ENCODE measurements at regions not wholly inside any gene's neighbourhood (a gene's known extent, or its start where the extent isn't known, plus 50 kb on each side); places are given as distances from the start of the nearest gene placed in this dataset.
A peak's percentile ranks its signal among the peaks of the same experiment; 100 is the strongest.

DNA sequence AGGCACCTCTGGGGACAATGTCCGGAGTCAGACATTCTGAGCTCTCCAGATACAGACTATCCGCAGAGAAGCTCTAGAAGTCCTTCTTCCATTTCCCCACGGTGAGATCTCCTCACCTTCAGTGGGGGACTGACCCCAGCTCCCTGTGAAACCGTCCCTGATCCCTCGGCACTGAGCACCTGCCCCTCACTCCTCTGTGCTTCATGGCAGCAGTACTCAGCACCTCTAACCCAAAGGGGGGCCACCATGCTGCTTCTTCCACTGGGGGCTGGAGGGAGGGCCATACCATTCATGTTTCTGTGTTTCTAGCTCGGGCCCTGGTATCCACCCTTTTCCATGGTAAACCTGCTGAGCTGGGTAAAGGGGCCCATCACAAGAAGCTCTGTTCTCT lies 321.7 kb downstream of the BRD1 start:
- DNase-seq (ENCODE audit: low read depth): no peak

GRCh38 chr22:49505337-49506009 lies 322.2 kb downstream of the BRD1 start:
- no peak for DNase-seq (ENCODE audit: low read depth)

DNA sequence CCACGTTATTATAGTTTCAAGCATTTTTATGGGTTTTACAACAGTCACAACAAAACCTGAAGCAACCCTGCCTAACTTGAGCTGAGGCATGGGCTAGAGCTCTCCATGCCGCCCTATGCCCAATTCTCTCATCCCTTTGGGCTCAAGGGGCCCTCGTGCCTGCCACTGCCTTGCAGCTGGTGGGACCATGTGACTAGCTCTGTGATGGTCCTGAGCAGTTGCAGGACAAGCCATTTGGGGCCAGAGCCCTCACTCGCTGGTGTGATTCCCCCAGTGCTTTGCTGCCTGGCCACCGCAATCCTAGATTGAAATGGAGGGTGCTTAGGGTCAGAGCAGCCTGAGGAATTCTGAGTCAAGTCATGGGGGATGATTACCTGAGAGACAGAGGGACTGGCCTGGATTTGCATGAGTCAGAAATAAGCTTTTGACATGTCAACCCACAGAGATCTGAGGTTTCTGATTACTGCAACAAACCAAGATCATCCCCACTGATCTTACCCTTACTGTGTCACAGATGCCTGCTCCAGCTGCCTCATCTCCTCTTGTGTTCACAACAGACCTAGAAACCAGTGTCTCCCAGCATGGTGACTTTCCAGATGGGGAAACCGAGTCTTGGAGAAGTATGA lies 323.7 kb downstream of the BRD1 start:
- DNase-seq (ENCODE audit: low read depth): no peak

GRCh38 chr22:49503321-49503720 lies 324.4 kb downstream of the BRD1 start:
- DNase-seq (ENCODE audit: low read depth): no peak

DNA sequence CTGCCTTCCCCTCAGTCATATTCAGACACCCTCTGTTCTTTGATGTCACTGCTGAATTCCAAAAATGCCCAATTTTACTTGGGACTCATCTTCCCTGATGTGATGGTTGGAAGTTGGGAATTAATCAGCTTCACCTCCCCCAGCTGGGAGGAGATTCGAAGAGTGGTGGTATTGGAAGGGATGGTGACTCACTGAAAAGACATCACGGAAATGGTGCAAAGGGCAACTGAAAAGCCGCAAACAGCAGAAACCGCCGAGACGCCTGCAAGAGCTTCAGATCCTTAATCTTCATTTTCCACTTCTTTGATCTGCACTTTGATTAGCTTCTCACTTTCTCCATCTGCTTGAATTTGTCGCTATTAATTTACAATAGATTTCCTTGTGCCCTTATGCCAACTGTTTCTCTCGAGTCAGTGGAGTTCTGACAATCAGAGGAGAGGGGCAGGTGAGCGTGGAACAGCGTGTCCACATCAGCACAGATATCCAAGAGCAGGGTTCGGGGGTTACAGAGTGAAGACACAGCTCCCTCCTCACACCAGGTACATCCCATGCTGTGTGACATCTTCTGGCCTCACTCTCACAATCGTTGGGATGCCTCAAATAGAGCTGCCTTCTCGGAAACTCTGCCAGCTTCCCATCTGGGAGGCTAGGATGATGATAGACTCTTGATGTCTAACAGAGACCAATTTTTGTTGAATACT lies 325.4 kb downstream of the BRD1 start:
- peak; percentile 15 for DNase-seq (ENCODE audit: low read depth)

GRCh38 chr22:49500942-49501395 lies 326.7 kb downstream of the BRD1 start:
- DNase-seq (ENCODE audit: low read depth): no peak

GRCh38 chr22:49500076-49500460 lies 327.6 kb downstream of the BRD1 start:
- no peak for DNase-seq (ENCODE audit: low read depth)

- DNase-seq (ENCODE audit: low read depth): no peak
Observed at GRCh38 chr22:49499433-49500075, 328.1 kb downstream of the BRD1 start.

- DNase-seq (ENCODE audit: low read depth): no peak
Observed at GRCh38 chr22:49497266-49497665, 330.4 kb downstream of the BRD1 start.

- no peak for DNase-seq (ENCODE audit: low read depth)
Observed at GRCh38 chr22:49494555-49494954, 333.1 kb downstream of the BRD1 start.

GRCh38 chr22:49492741-49493251 lies 334.9 kb downstream of the BRD1 start:
- no peak for DNase-seq (ENCODE audit: low read depth)

DNA sequence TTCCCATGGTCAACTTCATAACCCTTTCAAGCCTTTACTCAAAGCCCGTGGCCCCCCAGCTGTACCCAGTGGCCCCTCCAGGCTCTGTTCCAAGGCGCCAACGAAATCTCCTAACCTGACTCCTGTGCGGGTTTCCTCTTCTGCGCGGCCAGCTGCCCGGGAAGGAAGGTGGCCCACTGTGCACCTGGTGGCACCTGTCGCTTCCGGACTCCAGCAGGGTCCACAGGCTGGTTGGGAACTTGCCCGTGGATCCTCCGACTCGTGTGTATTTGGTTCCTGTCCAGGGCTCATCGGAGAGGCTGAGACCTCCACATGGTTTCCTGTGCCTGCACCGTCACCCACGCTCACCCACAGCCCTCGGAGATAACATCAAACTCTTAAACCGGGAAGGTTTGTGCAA lies 335.4 kb downstream of the BRD1 start:
- no peak for DNase-seq (ENCODE audit: low read depth)

DNA sequence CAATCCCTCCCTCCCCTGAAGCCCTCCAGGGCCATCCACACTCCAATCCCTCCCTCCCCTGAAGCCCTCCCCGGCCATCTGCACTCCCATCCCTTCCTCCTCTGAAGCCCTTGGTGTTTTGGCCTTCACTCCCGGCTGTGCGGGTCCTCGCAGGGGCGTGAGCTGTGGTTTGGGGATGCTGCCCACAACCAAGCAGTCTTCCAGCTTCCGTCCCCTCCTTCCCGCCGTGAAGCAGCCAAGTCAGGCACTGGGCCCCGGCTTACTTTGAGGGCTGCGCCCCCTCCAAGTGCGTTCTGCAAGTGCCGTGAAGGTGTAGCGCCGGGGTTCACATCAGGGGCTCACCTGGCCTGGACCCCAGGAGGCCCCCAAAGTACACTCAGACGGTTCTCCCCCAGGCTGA lies 335.9 kb downstream of the BRD1 start:
- no peak for DNase-seq (ENCODE audit: low read depth)

DNA sequence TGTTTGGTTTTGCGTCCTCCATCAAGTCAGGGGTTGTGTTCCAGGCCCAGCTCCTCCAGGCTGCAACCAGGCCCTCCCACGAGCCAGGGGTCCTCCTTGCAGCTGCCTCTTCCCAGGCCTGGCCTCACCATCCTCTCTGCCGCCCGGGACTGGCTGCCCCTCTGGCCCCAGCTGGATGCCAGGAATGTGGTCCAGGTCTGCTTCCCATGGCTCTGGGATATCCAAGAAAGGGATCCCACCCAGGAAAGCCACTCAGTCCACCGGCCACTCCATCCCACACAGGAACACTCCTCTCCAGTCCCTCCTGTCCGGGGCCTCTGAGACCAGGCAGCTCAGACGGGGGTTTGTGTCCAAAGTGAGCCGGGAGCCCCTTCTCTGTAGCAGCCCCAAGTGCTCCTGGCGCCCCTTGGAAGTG lies 336.4 kb downstream of the BRD1 start:
- no peak for DNase-seq (ENCODE audit: low read depth)

- DNase-seq (ENCODE audit: low read depth): no peak
Observed at GRCh38 chr22:49490692-49491091, 337.0 kb downstream of the BRD1 start.

GRCh38 chr22:49489821-49490220 lies 337.9 kb downstream of the BRD1 start:
- no peak for DNase-seq (ENCODE audit: low read depth)

- DNase-seq (ENCODE audit: low read depth): no peak
Observed at GRCh38 chr22:49488943-49489342, 338.7 kb downstream of the BRD1 start.

DNA sequence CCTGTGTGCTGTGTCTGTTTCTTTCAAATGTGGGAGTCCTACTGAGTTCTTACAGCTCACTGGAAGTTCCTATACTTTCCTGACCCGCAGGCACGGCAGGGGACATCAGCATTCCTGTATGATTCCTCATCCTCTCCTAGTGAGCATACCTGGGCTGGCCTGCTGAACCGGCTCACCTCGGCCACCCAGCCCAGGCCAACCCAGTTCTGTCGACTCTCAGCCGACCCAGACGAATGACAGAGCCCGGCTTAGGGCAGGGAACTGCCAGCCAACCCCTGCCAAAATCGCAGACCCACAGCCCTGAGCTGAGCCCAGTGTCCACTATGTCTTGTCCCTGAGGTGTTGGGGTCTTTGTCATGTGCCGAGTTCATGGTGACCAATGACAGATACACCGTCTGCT lies 339.7 kb downstream of the BRD1 start:
- no peak for DNase-seq (ENCODE audit: low read depth)

DNA sequence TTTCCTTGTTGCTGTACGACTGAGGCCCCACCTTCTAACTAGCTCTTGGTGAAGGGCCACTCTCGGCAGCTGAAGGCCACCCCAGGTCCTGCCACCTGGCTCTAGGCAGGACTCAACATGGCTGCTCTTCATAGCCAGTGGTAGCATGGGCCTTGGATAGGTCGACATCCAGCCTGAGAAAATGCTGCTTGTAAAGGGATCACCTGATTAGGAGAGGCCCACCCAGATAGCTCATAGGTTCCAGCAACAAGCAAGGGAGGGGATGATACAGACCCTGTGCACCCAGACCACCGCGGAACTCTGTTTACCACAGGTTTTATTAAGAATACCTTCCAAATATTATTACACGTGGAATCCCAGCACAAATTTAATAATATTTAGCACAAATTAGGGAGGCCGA lies 341.4 kb downstream of the BRD1 start:
- no peak for DNase-seq (ENCODE audit: low read depth)

GRCh38 chr22:49483946-49484345 lies 343.7 kb downstream of the BRD1 start:
- no peak for DNase-seq (ENCODE audit: low read depth)

GRCh38 chr22:49483281-49483870 lies 344.3 kb downstream of the BRD1 start:
- DNase-seq (ENCODE audit: low read depth): no peak

GRCh38 chr22:49482811-49483210 lies 344.9 kb downstream of the BRD1 start:
- DNase-seq (ENCODE audit: low read depth): no peak
